A549 (cell line): ENCODE measurements at regions not wholly inside any gene's neighbourhood (a gene's known extent, or its start where the extent isn't known, plus 50 kb on each side); places are given as distances from the start of the nearest gene placed in this dataset.

Experiments
- JUN ChIP-seq, 2 experiments: fragments of >200 bp; sonication (Bioruptor Twin); formaldehyde crosslinking; IDR thresholded peaks; 2 replicates in 1 of 2; 3 replicates in 1 of 2; pipeline ENCODE4 v1.6.1; 2016 to 2017
- MAX ChIP-seq: IDR thresholded peaks from 2 replicates; pipeline ENCODE4 v1.6.1; 2012
- TF ChIP-seq, protein P1 (sequence below): fragments of 200-600 bp; sonication (generic); IDR thresholded peaks from 2 replicates; pipeline ENCODE4 v1.6.1; 2016; ENCODE audit warnings: antibody characterized with exemption, mild to moderate bottlenecking, moderate library complexity

DNA sequence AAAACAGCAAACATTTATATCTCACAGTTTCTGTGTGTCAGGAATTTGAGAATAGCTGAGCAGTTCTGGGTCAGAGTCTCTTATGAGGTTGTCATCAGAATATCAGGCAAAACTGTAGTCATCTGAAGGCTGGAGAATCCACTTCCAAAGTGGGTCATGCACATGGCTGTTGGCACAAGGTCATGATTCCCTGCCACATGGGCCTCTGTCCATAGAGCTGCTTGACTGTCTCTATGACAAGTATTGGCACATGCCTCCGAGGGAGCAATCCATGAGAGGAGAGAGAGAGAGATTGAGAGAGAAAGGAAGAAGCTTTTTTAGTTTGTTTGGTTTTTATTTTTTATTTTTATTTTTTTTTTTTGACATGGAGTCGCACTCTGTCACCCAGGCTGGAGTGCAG is 101.8 kb upstream of the DDX18 start:
- TF ChIP-seq JUN (IDR thresholded peaks at IDR 0.05) (no peak), MAX (no peak)
- TF ChIP-seq, protein P1, sequence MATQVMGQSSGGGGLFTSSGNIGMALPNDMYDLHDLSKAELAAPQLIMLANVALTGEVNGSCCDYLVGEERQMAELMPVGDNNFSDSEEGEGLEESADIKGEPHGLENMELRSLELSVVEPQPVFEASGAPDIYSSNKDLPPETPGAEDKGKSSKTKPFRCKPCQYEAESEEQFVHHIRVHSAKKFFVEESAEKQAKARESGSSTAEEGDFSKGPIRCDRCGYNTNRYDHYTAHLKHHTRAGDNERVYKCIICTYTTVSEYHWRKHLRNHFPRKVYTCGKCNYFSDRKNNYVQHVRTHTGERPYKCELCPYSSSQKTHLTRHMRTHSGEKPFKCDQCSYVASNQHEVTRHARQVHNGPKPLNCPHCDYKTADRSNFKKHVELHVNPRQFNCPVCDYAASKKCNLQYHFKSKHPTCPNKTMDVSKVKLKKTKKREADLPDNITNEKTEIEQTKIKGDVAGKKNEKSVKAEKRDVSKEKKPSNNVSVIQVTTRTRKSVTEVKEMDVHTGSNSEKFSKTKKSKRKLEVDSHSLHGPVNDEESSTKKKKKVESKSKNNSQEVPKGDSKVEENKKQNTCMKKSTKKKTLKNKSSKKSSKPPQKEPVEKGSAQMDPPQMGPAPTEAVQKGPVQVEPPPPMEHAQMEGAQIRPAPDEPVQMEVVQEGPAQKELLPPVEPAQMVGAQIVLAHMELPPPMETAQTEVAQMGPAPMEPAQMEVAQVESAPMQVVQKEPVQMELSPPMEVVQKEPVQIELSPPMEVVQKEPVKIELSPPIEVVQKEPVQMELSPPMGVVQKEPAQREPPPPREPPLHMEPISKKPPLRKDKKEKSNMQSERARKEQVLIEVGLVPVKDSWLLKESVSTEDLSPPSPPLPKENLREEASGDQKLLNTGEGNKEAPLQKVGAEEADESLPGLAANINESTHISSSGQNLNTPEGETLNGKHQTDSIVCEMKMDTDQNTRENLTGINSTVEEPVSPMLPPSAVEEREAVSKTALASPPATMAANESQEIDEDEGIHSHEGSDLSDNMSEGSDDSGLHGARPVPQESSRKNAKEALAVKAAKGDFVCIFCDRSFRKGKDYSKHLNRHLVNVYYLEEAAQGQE = no peak
